RPMI7951 (cell line): ENCODE measurements at regions not wholly inside any gene's neighbourhood (a gene's known extent, or its start where the extent isn't known, plus 50 kb on each side); places are given as distances from the start of the nearest gene placed in this dataset.
A peak's percentile ranks its signal among the peaks of the same experiment; 100 is the strongest.

Experiments
- DNase-seq: peaks from one replicate; pipeline ENCODE4 v3.0.0-alpha.2; 2012; ENCODE audit warnings: low read depth

DNA sequence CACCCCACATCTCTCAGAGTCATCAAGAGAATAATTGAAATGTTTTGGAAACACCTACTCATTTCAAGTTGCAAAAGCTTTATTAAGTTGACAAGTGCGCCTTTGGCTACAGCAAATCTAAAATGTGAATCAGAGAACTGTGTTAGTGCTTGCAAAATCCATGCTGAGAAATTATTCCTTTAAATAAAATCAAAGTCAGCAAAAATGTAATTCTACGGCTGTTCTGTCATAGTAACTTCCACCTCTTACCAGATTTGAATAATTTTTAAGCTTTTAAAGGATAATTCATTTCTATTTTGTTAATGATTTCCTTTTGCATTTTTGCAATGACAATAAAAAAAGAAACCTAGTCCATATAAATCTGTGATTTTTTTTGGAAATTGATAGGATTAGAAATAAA is 1779.1 kb downstream of the STIM2 start:
- DNase-seq, result no peak

DNA sequence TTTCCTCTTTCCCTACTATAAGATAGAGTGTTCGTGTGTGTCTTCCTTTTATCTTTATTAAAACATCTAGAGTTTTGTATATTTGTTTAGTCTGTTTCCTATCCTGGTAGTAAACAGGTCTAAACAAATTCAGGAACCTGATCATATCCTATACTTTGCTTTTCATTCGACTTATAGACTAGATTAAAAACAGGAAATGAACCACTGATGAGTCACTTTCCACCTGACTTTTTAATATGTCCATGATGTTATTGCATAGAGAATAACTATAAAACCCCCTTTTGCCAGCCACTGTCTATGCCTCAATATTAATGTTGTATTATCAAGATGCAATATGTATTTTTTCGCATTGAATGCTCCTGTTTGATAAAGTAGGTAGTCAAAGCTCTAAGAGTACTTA is 1794.0 kb downstream of the STIM2 start:
- no peak for DNase-seq

DNA sequence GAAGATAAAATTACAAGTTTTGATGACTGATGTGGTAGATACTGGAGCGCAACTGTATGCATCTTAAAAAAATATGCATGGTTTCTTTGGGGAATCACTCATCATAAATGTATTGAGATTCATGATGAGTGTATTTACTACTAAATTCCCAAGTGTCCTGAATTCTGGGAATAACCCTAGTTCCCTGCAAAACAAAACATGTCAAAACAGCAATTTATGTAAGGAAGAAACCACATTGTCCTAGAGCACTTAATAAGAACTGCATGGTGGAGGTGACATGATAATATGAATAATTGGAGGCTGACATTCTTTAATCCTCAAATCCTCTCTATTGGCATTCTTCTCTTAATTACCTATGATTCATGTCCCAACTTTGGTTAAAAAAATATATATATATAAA is 1804.7 kb downstream of the STIM2 start:
- DNase-seq, result no peak

DNA sequence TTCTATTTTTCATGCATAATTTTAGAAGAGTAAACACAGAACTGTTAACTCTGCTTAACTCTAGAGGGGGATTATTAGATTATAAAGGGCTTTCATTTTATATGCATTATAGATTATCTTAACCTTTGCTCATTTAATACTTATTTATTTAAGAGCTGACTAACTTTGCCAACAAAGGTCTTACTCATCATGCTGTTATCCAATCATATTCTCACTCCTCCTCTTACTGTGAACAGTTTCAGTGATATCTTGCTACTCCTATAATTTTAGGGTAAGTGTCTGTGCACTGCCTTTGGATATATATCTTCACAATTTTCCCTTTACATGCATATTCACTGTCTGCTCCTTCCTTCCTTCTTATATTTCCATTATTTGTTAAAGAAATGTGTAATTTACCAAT is 1814.9 kb downstream of the STIM2 start:
- no peak for DNase-seq

DNA sequence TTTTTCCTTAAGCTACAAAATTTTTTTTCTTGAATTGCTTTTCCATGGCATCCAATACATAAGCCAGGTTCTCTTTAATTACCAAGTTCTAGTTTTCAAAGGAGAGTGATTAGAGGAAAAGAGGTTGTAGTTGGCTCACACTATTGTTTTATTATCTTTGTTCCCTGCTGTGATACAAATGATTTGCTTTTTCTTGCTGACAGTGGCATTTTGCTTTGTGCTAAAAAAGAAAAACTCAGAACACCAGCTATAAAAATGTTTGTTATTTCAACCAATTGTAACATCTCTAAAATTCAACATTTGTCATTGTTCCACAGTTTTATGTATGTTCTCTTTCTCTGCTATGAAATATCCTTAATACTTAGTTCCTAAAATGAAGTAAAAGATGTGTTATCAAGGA is 1817.2 kb downstream of the STIM2 start:
- no peak for DNase-seq

DNA sequence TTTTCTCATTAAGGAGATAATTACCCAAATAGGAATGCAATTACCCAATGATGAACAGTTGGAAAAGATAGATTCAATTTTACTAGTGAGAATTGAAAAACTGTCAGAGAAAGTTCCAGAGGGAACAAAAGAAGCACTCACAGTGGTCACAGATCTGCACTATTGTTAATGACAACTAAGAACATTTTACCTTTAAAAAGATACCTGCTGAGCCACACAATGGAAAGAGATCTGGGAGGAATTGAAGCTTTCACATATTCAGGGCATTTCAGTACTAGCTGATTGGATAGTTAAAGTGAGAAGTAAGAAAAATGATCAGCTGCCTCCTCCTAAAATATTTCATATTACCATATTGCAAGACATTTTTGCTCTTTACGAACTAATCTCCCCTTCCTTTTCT is 1822.2 kb downstream of the STIM2 start:
- no peak for DNase-seq

DNA sequence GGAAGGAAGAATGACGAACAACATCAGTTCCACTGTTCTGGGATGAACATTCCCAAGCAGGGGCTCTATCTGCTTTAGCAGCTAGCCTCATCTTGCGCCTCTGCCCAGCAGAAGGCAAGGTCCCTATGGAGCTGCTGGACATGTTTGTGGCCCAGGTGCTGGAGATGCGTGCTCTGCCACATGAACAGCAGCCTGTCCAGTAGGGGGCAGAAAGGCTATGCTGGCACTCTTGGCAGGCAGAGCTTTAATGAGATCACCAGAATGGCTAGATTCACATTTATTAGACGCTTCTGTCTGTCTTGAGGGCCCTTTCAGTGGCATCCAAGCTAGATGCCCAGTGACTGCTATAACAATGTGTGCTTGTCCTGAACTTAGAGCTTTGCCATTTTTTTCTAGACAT is 1826.0 kb downstream of the STIM2 start:
- peak; percentile 15 for DNase-seq

DNA sequence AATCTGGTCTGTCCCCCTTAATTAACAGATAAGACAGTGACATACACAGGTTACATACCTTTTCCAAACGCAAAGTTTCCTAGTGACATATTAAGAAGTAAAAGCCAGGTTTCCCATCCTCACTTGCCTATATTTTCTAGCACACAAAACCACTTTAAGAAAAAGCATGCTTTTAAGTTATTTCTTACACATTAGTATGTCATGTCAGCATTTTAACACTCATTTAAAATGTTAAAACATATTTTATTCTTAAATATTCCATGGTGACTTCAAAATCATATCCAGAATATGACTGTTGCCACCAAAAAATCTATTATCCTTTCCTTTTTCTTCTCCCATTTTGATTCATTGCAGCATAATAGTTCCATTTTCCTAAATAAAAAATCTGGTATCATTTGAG is 1830.2 kb downstream of the STIM2 start:
- DNase-seq, result no peak

DNA sequence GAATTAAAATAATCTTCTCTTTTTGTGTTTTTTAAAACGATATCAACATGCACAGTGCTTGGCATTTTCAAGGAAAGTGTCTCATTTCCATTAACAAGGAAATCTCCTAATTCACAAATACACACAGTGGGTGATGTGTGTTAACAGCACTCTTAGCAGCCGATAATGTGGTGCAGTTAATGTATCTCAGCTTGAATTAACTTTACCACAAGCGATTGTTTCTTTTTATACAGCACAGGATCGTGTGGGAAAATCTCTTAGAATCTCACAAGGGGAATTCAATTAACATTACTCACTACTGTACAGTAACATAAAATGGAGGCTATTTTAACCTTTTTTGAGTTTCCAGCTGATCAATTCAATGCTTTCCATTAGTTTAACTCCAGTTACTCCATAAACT is 1841.9 kb downstream of the STIM2 start:
- no peak for DNase-seq

DNA sequence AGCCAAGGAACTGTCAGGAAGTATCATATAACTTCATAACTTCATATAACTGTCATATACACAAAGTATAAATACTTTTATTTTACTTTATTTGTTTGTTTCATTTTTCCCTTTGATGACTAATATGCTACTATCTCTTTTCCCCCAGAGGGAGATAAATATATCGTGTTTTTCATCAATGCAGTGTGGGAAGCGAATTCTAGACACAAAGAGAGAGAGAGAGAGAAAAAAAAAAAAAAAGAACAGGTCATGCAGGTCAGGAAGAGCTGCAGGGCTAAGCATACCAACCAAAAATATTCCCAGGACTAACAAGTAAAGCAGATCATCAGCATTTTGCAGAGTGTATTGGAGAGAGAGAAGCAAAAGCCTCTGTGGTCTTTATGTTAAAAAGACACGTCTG is 1849.2 kb downstream of the STIM2 start:
- peak; percentile 3 for DNase-seq

DNA sequence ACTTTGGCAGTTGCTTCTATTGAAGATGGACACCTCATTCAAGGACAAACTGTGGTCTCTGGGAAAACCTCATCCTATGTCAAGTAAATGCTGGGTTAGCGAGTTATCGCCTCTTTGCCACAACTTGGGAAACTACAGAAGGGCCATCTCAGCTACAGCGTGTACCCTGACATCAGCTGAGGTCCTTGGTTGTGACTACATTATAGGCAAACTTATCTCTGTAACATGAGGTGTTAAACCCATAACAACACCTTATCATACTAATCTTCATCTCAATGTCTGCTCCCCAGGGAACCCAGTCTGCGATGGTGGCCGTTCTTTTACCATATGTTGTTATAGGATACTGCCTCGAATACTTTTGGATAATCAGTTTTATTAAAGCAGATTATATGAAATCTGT is 1862.7 kb downstream of the STIM2 start:
- DNase-seq, result no peak

DNA sequence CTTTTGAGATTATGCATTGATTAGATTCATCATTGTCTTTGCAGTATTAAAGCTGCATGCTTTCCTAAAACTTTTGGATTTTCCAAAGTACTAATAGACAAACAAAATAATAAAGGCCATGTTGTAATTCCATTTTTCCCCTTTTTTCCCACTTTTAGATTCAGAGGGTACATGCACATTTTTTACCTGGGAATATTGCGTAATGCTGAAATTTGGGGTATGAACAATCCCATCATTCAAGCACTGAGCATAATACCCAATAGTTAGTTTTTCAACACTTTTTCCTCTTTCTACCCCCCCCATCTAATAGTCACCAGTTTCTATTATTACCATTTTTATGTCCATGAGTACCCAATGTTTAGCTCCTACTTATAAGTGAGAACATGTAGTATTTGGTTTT is 1863.6 kb downstream of the STIM2 start:
- no peak for DNase-seq

DNA sequence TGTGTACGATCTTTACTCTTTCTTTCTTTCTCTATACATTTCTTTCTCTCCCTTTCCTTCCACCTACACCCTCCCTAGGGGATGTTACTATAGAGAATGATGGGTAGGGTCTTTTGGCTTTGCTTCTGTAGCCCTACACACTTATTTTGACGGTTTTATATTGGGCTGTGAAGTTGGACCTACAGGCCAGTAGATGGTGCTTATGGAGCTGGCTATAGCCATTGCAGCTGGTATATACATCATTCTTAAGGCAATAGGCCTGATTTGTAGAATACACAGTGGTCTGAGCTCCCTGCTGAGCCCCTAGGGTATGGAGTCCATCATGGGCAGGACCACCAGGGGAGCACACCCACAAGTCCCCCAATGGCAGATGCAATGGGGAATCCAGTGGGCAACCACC is 1869.7 kb downstream of the STIM2 start:
- DNase-seq, result no peak

DNA sequence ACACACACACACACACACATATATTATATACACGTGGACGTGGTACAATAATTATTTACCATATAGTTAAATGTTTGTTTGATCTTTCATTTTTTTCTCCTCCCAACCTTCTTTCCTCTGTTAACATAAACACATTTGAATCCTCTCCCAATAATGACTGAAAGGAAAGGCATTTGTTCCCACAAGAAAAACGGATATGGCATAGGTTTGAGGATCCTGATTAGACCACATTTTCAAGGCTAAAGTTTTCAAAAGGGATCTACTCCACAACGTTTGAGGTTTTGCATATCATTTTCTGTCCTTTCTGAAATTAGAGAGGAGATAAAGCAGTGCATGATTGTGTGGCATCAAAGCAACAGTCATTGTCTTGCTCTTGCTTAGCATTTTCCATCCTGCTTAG is 1883.4 kb downstream of the STIM2 start:
- no peak for DNase-seq

DNA sequence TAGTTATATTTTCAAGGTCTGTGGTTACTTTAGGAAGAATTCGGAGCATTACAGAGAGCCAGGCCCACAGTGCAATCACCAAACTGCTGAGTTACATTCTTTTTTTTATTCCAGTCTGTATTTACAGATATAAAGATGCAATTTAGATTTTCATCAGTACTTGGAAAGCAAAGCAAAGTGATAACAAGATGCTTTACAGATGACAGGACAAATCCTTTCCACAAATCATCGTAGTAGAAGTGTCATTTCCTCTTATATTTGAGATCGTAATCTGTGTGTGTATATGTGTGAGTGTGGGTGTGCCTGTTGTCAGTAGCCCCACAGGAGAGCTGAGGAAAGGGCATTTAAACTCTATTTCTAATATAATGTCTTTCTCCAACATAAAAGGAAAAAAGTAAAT is 1893.7 kb downstream of the STIM2 start:
- DNase-seq, result no peak

DNA sequence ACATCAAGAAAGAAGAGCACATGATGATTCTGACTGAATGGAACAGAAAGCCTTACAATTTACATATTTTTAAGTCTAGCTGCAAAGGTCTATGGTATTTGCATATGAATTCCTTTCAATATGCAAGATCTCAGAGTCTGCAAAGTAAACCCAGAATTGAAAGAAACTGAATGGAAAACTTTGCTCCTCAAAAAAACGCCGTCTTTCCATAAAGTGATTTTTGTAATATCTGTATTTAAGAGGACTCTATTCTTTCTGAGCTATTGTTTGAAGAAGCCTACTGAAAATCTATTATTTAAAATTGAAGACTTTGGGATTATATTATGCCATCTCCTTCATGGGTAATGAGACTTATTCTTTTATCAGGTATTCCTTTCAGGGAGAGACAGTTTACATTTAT is 1894.4 kb downstream of the STIM2 start:
- no peak for DNase-seq

DNA sequence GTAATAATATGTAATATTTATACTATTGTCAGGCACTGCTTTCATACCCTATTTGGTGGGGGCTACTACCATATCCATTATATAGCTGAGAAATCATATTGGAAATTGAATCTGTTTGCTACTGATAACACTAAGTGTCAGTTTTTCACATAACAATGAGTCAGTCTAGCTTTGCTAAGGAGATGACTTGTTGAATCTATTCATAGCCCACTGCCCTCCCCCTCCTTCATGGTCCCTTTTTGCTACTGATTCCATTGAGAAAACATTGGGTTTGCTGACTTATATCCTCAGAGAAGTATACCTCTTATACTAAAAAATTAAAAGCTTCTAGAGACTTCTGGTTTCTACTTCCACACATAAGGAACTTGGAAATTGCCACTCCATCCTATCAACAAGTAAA is 1898.4 kb downstream of the STIM2 start:
- no peak for DNase-seq

DNA sequence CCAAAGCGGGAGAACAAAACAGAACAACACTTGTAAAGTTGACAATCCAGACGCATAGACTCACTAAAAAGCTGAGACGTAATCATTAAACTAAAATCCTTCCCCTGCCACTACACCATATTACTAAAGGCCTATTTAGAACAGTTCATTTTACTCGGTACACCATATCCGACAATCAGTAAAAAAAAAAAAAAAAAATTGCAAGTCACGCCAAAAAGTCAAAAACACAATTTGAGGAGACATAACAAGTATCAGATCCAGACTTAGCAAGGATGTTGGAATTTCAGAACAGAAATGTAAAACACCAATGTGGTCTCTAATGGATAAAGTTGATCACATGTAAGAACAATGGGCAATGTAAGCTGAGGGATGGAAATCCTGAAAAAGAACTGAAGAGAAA is 1899.4 kb downstream of the STIM2 start:
- DNase-seq, result no peak

DNA sequence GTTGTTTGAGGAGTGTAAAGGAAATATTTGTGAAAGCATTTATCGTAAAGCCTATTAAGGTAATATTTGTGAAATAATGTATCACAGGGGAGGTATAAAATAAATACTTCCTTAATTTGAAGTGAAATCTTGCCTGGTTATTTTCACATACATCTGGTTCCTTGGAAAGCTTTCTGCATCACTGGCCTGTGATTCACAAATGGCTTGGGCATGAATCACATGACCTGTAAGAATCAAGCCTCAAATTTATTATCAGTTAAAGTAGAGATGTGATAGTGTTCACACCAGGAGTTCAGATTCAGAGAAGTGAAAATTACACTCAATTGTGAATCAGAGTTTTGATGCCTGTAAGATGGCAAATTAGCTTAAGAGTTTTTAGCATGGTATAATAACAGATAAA is 1911.4 kb downstream of the STIM2 start:
- peak; percentile 25 for DNase-seq

DNA sequence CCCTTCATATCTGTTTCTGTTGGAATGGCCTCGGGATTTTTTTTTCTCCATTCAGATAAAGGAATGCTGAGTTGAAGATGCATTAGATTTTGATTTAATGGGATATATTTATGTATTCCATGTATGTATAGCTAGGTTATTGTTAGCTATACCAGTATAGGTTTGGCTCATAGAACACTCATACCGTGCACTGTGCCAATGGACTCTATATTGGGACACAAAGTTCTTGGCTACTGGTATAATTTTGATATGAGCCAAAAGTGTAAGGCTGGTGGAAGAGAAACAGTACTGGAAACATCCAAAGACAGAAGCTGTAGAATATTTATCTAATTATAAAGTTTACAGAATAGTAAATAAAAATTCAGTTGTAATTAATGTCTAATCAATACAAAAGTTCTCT is 1912.1 kb downstream of the STIM2 start:
- DNase-seq, result no peak

DNA sequence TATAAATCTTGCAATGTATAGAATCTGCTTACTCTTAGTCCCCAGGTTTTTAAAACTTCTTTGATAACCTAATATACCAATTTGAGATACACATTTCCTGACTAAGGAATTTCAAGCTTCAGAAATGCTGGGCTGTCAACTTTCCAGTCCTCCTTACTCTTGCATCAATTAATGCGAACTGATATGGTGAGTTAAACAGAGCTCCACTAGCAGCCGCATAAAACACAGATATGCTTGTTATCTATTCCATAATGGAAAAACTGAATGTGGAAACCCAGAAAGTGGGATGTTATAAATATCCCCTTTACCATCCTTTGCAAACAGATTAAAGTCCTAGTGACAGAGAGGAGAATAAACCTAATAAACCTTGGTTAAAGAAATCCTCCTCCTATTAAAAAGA is 1913.7 kb downstream of the STIM2 start:
- DNase-seq, result no peak

DNA sequence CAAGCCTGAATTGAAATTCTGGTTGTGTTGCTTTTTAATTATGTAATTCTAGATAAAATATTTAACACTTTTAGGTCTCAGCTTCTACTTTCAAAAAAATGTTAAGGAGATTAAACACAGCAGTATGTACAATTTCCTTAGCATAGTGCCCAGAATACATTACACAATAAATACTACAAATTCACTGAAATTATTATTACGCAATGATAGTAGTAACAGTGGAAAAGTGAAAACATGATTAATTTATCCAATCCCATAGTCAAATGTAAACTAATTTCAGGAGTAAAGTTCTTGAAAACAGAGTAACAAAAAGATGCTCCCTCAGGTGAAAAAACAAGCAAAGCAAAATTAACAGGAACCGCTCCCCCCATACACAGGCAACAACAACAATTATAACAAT is 1915.4 kb downstream of the STIM2 start:
- DNase-seq, result no peak

DNA sequence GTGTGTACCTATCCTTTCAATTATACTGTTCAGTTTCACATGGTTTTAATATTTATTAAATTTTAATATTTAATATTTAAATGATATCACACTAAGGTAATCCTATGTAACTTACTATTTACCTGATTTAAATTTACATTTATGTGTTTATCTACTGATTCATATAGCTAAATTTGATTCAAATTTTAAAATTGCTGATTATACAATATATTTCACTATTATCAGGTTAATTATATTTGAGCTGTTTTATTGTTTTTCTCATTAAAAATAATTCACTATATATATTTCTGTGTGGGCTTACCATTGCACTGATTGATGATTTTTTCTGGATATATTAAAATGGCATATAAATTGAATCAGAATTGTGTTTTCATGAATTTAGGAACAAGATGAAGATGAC is 1923.5 kb downstream of the STIM2 start:
- DNase-seq, result no peak

DNA sequence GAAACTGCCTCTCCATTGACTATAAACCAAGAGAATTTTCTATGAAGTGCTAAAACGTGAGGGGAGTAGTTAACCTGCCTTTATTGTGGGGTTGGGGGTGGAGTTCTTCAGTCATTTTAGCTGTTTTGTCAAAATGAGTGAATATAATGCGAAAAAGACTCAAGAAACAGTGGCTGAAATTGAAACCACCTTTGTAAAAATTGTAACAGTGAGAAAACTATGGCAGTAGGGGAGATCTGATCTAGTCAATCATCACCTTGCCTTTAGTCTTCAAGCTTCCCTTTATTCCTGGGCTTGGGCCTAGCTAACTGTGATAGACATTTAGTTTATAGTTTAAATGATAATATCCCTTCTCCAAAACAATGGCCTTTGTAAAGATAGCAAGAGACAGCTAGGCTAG is 1927.3 kb downstream of the STIM2 start:
- DNase-seq, result no peak

DNA sequence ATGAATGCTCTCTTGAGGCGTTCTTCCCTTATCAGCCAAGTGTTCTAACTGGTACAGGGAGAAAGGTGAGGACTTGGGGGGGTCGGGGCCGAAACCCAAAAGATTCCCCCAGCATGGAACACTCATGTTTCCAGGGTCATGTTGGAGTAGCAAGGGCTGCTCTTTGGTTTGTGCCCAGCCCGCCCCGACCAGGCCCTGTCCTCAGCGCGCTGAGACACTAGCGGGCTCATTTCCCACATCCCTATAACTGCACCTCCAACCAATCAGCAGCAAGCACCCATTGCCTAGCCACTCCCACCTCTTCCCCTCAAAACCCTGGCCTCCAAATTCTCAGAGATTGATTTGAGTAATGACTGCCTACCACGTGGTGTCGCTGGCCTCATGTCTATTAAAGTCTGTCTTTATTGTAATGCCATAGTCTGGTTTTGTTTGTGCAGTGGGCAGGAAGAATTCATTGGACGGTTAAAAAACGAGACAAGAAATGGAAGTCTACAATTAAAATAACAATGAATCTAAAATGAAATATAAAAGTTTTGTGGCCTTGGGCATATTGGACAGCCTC is 1928.4 kb downstream of the STIM2 start:
- peak; percentile 37 for DNase-seq
